Left ventricle myocardium superior (tissue), 1 donor: ENCODE measurements at regions not wholly inside any gene's neighbourhood (a gene's known extent, or its start where the extent isn't known, plus 50 kb on each side); places are given as distances from the start of the nearest gene placed in this dataset.

Source experiments
- ATAC-seq: fragments of 200-7000 bp; cut with Tn5 transposase; one replicate; pipeline ENCODE4 v1.9.1; 2020; ENCODE audit warnings: mild to moderate bottlenecking, moderate library complexity
- DNase-seq: peaks from one replicate; pipeline ENCODE4 v3.0.0-alpha.2; 2020
- intact Hi-C: fragments of 100-400 bp; cut with micrococcal nuclease; formaldehyde crosslinking; loops from one replicate; pipeline ENCODE4 v1.11.0; 2022
- donor health status: DM: no; HTN: yes; CAD: no; lungs with severe emphysema.

DNA sequence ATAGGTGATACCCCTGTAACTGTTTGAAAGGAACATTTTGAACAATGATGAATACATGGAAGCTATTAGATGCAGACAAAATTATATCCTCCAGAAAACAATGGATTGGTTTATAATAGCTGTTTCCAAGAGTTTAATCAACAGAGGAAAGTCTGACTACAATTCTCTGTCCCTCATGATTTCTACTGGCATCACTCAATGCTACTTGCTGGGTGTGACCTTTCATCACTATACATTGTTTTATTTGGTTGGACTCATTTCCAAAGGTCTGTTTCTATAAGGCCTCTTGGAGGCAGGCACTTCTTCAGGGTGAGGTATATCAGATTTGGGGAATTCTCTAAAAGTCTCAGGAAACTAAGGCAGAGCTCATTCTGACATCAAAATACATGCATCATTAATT is 636.1 kb upstream of the SLC8A1 start:
- ATAC-seq: no peak
- intact Hi-C loops: no loop called here
- no peak for DNase-seq

DNA sequence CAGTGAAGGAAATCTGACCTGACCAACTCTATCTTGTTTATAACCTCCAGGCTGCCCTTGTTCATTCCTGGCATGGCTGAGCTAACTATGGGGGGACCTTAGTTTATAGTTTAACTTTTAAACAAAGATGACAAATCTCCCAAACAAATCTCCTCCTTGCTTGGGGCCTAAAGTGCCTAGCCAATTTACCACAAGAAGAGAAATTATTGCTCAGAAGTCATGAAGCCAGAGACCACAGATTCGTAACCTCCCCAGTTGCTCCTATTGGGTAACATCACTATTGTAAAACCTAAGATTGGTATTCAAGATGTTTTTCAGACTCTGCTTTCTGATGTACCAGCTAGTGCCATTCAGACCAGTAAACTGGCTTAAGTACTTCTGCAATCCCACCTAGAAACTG is 649.4 kb upstream of the SLC8A1 start:
- intact Hi-C loops: no loop called here
- ATAC-seq: no peak
- no peak for DNase-seq

DNA sequence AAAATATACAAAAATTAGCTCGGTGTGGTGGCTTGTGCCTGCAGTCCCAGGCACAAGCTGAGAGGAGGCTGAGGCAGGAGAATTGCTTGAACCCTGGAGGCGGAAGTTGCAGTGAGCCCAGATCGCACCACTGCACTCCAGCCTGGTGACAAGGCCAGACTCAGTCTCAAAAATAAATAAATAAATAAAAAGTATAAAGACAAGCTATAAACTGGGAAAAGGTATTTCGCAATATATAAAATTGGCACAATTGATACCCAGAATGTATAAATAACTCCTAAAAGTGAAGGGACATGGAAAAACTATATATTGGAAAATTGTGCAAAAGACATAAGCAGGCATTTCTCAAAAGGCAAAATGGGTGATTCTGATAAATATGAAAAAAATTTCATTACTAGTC is 657.9 kb upstream of the SLC8A1 start:
- no peak for ATAC-seq
- no peak for DNase-seq
- intact Hi-C loops: no loop called here

DNA sequence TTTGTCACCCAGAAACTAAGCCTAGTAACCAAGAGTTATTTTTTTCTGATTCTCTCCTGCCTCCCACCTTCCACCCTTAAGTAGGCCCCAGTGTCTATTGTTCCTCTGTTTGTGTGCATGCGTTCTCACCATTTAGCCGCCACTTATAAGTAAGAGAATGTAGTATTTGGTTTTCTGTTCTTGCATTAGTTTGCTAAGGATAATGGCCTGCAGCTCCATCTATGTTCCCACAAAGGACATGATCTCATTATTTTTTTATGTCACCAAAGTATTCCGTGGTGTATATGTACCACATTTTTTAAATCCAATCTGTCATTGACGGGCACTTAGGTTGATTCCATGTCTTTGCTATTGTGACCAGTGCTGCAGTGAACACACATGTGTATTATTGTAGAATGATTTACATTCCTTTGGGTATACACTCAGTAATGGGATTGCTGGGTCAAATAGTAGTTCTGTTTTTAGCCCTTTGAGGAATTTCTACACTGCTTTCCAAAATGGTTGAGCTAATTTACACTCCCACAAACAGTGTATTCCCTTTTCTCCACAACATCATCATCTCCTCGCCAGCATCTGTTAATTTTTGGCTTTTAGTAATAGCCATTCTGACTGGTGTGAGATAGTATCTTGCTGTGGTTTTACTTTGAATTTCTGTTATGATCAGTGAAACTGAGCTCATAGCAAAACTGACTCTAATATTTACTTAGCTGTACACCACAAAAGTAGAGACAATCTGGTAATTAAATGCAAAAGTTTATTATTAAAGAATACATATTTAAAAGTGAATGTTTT is 660.1 kb upstream of the SLC8A1 start:
- ATAC-seq (peak; percentile 71), DNase-seq (no peak)
- intact Hi-C loops: no loop called here

DNA sequence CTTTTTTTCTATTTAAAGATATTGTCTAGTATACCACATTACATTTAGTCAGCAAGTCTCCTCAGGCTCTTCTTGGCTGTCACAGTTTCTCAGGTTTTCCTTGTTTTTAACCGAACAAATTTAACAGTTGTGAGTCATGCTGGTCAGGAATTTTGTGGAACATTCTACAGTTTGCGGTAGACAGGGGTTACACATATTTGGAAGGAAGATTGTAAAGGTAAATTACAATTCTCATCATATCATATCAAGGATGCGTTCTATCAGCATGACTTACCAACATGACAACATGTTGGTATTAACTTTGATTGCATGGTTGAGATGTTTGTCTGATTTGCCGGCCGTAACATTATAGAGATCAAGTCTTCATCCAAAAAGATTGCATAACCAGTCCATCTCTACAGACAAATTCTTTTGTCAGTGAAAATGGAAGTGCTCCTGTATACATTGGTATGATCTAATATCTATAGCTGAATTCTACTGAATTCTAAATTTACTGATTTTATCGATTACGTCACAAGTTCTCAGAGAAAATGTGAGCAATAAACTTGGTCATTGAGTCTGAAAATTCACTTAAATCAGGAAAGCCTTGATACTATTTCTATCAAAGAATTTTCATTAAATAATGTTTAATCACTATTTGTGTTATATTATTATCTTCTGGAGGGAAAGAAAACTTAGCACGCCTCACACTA is 664.4 kb upstream of the SLC8A1 start:
- ATAC-seq (no peak), DNase-seq (no peak)
- intact Hi-C loops: no loop called here

DNA sequence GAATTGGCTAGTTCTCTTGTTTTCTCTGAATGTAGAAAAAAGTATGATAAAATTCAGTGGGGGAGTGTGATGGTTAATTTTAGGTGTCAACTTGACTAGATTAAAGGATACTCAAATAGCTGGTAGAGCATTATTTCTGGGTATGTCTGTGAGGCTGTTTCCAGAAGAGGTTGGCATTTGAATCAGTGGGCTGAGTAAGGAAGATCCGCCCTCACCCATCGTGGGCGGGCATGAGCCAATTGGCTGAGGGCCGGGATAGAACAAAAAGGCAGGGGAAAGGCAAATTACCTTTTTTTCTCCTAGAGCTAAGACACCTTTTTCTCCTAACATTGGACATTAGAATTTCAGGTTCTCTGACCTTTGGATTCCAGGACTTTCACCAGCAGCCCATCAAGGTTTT is 667.6 kb upstream of the SLC8A1 start:
- ATAC-seq (no peak), DNase-seq (no peak)
- intact Hi-C loops: no loop called here

DNA sequence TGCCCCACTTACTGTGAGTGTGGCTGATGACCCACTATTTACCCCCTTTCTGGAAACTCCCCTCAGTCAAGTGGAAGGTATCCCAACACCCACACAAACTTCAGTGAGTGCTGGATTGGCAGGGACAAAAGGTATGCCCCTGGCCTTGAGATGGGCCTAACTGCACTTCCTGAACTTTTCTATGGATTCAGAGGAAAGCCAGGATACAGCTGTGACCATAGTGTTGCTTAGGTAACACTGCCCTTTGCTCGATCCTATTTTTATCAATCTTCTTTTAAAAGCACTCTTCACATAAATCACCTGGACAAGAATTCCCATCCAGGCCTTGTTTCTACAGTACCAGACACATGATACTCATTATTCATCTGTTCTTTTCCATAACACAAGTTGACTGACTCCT is 671.5 kb upstream of the SLC8A1 start:
- intact Hi-C loops: no loop called here
- no peak for DNase-seq
- ATAC-seq: no peak

DNA sequence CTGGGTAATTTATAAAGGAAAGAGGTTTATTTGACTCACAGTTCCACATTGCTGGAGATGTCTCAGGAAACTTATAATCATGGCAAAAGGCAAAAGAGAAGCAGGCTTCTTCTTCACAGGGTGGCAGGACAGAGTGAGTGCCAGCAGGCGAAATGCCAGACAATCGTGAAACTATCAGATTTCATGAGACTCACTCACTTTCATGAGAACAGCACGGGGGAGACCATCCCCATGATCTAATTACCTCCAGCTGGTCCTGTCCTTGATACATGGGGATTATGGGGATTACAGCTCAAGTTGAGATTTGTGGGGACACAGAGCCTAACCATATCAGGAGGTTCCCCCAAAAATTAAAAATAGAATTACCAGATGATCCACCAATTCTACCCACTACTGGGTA is 675.5 kb upstream of the SLC8A1 start:
- DNase-seq (no peak), ATAC-seq (no peak)
- intact Hi-C loops: no loop called here

DNA sequence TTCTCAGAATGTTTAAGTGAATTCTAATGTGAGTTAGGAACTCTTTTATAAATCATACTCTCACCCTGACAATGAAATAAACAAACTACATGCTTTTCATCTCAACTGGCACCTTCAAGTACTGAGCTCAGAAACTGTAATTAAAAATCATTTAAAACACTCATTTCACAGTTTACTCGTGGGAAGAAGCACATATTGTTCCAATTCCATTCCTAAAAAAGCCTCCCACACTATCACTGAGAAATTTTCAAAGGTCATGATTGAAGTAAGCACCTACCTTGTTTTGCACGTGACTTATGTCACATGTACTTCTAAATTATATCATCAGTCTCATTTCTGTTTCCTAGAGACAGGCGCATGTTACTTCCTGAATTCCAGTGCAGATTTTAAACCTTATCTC is 678.1 kb upstream of the SLC8A1 start:
- DNase-seq (no peak), ATAC-seq (no peak)
- intact Hi-C loops: no loop called here

DNA sequence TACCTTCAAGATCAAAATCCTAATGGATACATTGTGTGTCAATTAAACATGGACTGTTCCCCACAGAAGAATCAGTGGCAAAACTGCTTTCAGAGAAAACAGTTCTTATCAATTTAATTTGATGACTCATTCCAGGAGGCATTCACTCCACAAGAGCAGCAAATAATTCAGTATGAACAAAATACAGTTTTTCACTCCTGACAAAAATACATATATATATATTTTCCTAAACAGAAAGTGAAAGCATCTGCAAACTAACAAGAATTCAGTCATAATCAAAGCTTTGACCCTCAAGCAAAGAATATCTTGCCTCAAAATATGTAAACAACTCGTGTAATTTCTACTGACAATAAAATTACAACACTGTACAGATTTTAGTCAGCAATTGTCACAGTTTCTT is 685.1 kb upstream of the SLC8A1 start:
- DNase-seq: no peak
- intact Hi-C loops: no loop called here
- no peak for ATAC-seq

DNA sequence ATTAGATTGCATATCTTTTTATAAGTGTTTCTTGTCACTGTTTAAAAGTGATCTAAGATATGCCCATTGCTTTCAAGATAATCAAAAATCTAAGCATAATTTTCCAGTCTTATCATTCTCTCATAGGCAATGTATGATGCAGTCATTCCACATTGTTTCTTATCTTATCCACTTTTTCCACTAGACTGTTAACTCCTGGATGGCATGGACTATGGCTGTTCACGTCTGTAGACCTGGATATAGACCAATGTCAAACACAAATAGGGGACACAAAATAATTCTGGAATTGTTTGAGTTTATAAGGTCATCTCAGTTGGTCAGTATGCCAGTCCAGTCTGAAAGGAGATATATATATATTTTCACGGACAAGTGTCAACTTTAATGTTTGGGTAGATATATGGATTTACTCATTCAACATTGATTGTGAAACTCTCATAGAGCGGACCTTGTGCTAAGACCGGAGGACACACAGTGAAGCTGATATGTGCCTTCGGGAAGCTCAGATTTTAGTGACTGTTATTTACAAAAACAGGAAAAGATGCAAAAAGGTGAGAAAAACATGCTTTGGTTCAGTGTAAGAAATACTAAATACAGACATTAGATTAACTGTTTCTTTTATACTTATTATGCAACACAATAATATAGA is 689.4 kb upstream of the SLC8A1 start:
- no peak for ATAC-seq
- intact Hi-C loops: no loop called here

DNA sequence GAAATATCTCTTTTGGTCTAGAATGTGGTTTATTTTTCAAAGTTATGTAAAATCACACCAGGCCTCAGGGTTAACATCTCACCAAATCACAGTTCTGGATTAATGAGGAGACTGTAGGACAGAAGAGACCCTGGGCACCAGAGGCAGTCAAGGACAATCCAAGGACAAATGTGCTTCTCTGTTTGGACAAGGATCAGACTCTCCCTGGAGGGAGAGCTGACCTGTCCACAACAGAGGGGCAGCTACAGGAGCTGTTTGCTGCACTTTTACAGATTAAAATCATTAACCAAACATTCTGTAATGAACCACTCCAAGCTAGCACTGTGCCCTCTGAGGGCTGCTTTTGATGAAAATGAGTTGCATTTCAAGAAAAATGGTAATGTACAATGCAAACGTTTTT is 690.6 kb upstream of the SLC8A1 start:
- no peak for ATAC-seq
- DNase-seq: no peak
- intact Hi-C loops: no loop called here

More for the DNA sequence above, 689.4 kb upstream of the SLC8A1 start:
- DNase-seq: no peak

DNA sequence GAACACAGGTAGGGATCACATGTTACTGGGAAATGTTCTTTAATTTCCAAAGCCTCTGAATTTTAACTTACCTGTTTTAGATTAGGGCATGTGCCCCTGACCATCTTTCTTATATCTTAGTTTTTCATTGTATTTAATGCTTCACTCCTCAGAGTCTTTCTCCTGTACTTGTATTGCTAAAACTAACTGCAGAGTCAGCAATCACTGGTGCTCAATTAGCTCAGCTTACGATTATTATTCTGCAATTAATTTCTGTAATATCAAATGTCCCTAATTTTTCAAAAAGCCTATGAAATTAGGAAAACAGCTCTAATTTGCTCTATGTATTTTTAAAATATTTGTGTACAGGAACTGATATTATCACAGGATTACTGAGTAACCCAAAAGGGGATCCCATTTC is 693.2 kb upstream of the SLC8A1 start:
- DNase-seq (no peak), ATAC-seq (no peak)
- intact Hi-C loops: no loop called here

DNA sequence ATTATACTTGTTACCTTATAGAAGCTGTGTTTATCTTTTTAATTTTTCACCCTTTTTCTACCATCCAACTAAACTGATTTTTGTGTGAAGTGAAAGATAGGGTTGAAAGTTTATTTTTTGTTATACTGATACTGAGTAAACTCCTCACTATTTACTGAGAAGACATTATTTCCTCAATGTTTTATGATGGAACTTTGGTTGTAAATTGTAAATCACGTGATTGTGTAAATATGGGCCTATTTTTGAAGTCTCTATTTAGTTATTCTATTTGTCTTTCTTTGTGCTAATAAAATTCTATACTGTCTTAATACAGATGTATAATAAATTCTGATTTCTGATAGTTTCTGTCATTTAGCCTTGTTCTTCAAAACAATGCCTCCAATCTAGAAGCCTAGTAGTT is 697.2 kb upstream of the SLC8A1 start:
- intact Hi-C loops: no loop called here
- ATAC-seq (no peak), DNase-seq (no peak)

DNA sequence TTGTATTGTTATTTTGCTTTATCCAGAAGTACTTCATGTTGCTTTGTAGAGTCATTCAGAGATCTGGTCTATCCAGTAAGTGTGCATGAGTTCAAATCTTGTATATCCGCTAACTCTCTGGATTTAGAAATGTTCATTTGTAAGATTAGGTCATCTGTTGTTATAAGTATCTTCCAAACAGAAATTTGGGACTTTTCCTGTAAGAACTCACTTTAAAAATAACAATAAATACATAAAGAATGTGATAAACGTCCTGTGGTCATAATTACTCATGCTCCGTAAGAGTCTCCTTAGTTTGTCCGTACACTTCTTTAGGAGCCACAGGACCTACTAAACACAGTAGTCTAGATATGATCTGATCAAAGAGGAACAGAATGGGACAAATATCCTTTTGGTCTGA is 699.9 kb upstream of the SLC8A1 start:
- DNase-seq: no peak
- no peak for ATAC-seq
- intact Hi-C loops: no loop called here

DNA sequence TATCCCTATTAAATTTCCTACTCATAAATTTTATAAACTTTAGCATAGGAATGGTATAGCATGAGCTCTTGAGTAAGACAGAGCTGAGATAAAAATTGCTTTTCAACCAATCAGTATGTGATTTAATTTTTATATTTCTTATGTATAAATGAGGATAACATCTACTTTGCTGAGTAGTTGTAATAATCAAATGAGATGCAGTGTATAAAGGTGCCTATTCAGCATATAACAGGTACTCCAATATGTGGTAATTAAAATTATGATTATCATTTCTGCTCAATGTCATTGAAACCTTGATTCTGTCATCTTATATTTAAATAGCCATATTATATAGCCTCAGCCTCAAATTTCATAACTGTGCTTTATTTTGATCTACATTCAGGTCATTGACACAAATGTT is 700.4 kb upstream of the SLC8A1 start:
- intact Hi-C loops: no loop called here

DNA sequence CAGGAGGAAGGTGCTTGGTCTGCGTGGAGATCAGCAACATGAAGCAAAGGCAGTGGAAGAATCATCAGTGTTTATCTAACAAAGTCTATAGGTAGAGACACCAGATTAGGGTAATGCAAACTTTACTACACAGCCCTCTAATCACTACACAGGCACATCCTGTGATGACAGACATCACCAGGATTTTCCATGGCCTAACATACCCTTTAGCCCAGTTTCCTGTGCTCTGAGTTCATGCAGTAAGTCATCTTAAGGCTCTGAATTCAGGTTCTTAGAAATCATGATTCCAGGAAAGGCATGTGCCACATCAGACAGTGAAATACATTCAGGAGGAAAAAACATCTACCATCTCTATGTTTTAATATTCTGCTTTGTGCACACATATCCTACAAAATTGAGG is 708.5 kb upstream of the SLC8A1 start:
- intact Hi-C loops: no loop called here
- ATAC-seq (no peak), DNase-seq (no peak)

More for the DNA sequence above, 700.4 kb upstream of the SLC8A1 start:
- DNase-seq: no peak
- no peak for ATAC-seq

DNA sequence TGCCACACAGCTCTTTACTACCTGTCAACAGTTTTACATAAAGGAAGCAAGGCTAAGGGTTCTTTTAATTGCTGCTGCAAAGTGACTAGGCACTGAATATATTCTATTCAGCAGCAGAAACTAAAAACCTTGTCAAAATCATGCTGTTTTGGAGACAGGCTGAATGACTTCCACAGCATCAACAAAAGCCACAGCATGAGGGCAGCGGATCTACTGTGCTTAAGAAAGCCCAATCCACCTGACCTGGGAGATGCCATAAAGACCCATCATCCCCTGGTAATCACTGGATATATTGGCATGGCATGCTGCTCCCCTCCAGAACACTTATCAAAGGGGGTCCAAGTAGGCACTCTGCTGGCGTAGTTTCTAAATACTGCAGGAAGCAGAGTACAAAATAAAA is 715.1 kb upstream of the SLC8A1 start:
- ATAC-seq (no peak), DNase-seq (no peak)
- intact Hi-C loops: no loop called here

DNA sequence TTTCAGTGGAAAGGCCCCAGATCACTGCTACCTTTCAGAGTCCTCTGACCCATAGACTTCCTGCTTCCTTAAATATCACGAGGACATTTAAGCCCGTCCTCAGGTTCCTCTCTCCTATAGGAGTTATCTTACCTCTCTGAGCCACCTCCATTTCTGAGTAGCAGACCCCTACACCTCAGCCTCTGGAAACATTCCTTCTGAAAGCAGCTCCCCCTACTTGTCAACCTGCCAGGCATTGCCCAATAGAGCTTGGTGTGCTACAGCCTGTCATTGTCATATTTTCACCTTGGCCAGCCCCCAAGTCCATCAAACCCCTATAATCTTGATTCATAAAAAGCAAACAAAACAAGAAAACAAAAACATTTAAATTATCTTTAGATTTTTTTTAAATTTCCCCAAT is 717.9 kb upstream of the SLC8A1 start:
- DNase-seq (no peak), ATAC-seq (no peak)
- intact Hi-C loops: no loop called here

DNA sequence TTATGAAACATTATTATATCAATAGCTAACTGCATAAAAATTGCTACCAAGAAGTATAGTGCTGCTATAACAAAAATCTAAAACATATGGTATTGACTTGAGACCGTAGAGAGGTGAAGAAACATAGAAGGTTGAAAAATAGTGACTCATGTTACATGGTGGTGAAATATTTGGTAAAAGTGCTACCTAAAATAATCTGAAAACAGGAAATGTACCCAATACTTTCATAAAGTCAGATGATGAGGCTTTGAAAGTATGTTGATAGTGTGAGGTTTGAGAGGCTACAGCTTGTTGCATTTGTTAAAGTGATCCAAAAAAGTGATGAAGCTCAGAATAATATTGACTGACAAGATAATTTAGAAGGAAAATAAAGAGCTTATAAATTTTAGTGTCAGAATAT is 718.7 kb upstream of the SLC8A1 start:
- no peak for ATAC-seq
- intact Hi-C loops: no loop called here
- no peak for DNase-seq

DNA sequence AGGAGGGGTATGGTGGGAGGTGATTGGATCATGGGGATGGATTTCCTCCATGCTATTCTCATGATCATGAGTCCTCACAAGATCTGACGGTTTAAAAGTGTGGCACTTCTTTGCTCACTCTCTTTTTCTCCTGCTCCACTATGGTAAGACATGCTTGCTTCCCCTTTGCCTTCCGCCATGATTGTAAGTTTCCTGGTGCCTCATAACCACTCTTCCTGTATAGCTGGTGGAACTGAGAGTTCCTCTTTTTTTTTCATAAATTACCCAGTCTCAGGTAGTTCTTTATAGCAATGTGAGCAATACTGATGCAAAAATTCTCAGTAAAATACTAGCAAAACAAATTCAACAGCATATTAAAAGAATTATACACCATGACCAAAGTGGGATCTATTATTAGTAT is 728.5 kb upstream of the SLC8A1 start:
- intact Hi-C loops: no loop called here
- no peak for ATAC-seq
- no peak for DNase-seq
